ENCODE measurements at regions not wholly inside any gene's neighbourhood (a gene's known extent, or its start where the extent isn't known, plus 50 kb on each side); places are given as distances from the start of the nearest gene placed in this dataset.

GRCh38 chr15:61681038-61681418, 379.2 kb downstream of the VPS13C start:
- H3K36me3 Mint-ChIP-seq (ENCODE audit: insufficient read depth), result no peaks in the 10 kb centered on the region
- H3K27me3 Mint-ChIP-seq, result peaks cover 32% of the 10 kb centered on the region
- no peak overlapping the region for H3K27ac Mint-ChIP-seq
- peaks cover 17% of the 10 kb centered on the region for H3K4me1 Mint-ChIP-seq (ENCODE audit: low read depth)
- TF ChIP-seq, protein P1, sequence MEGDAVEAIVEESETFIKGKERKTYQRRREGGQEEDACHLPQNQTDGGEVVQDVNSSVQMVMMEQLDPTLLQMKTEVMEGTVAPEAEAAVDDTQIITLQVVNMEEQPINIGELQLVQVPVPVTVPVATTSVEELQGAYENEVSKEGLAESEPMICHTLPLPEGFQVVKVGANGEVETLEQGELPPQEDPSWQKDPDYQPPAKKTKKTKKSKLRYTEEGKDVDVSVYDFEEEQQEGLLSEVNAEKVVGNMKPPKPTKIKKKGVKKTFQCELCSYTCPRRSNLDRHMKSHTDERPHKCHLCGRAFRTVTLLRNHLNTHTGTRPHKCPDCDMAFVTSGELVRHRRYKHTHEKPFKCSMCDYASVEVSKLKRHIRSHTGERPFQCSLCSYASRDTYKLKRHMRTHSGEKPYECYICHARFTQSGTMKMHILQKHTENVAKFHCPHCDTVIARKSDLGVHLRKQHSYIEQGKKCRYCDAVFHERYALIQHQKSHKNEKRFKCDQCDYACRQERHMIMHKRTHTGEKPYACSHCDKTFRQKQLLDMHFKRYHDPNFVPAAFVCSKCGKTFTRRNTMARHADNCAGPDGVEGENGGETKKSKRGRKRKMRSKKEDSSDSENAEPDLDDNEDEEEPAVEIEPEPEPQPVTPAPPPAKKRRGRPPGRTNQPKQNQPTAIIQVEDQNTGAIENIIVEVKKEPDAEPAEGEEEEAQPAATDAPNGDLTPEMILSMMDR (IDR thresholded peaks at IDR 0.05; ENCODE audit: unreplicated experiment), result no peak
- DNase-seq (ENCODE audit: low spot score, unreplicated experiment), result no peak
- no peaks in the 10 kb centered on the region for H3K9me3 Mint-ChIP-seq (ENCODE audit: low read depth)
- no peak overlapping the region for H3K4me3 Mint-ChIP-seq (ENCODE audit: low read depth)

GRCh38 chr15:61680260-61681037, 379.8 kb downstream of the VPS13C start:
- Mint-ChIP-seq H3K27me3 (peaks cover 27% of the 10 kb centered on the region), H3K4me1 (ENCODE audit: low read depth) (peaks cover 14% of the 10 kb centered on the region), H3K9me3 (ENCODE audit: low read depth) (no peaks in the 10 kb centered on the region), H3K36me3 (ENCODE audit: insufficient read depth) (no peaks in the 10 kb centered on the region), H3K4me3 (ENCODE audit: low read depth) (no peak overlapping the region), H3K27ac (no peak overlapping the region)
- no peak for DNase-seq (ENCODE audit: low spot score, unreplicated experiment)
- TF ChIP-seq, protein P1 (IDR thresholded peaks at IDR 0.05; ENCODE audit: unreplicated experiment), result no peak

DNA sequence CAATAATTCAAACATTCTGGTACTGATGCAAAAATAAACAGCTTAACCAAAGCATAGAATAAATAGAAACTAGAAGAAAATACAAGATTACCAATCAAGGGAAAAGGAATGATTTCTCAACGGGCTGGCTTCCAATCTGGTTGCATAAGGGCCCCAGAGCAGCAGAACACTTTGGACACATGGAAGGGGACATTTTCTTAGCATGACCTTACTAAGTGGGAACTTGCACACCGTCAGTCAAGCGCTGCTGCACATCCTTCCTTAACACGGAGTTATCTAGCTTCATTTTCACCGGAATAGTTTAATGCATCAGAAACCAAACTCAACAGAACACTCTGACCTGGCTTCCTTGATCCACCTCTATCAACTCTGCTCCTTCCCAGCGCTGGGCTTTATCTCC, 388.5 kb downstream of the VPS13C start:
- peaks cover 3% of the 10 kb centered on the region for H3K27me3 Mint-ChIP-seq
- no peak for DNase-seq (ENCODE audit: low spot score, unreplicated experiment)
- peaks cover 6% of the 10 kb centered on the region for H3K4me1 Mint-ChIP-seq (ENCODE audit: low read depth)
- TF ChIP-seq, protein P1 (IDR thresholded peaks at IDR 0.05; ENCODE audit: unreplicated experiment), result no peak
- H3K36me3 Mint-ChIP-seq (ENCODE audit: insufficient read depth), result no peaks in the 10 kb centered on the region
- H3K4me3 Mint-ChIP-seq (ENCODE audit: low read depth), result no peak overlapping the region
- H3K9me3 Mint-ChIP-seq (ENCODE audit: low read depth), result no peaks in the 10 kb centered on the region
- no peak overlapping the region for H3K27ac Mint-ChIP-seq

DNA sequence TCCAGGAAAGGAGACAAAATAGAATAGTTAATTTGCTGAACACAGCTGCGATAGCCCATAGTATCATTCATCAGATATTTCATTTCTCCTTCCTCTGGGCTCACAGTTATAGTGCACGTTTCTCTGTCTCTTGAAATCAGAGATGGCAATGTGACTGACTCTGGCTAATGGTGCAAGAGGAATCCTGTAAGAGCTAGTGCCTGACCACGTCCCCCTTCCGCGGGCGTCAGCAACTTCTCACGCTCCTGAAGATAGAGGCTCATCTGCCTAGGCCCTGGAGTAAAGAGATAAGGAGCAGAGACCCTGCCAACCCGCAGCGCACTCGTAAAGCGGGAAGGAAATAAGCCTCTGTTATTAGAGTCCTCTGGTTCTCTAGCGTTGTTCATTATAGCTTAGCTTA, 391.8 kb downstream of the VPS13C start:
- Mint-ChIP-seq H3K27ac (no peak overlapping the region), H3K4me3 (ENCODE audit: low read depth) (no peak overlapping the region)
- TF ChIP-seq, protein P1 (IDR thresholded peaks at IDR 0.05; ENCODE audit: unreplicated experiment), result no peak

GRCh38 chr15:61661791-61662190, 398.5 kb downstream of the VPS13C start:
- no peak for DNase-seq (ENCODE audit: low spot score, unreplicated experiment)
- Mint-ChIP-seq H3K27ac (no peak overlapping the region), H3K27me3 (peaks cover 11% of the 10 kb centered on the region), H3K4me3 (ENCODE audit: low read depth) (no peak overlapping the region), H3K4me1 (ENCODE audit: low read depth) (no peaks in the 10 kb centered on the region), H3K9me3 (ENCODE audit: low read depth) (peaks cover 13% of the 10 kb centered on the region), H3K36me3 (ENCODE audit: insufficient read depth) (no peaks in the 10 kb centered on the region)
- TF ChIP-seq, protein P1 (IDR thresholded peaks at IDR 0.05; ENCODE audit: unreplicated experiment), result no peak

More for the DNA sequence above, 391.8 kb downstream of the VPS13C start:
- H3K9me3 Mint-ChIP-seq (ENCODE audit: low read depth), result no peaks in the 10 kb centered on the region
- H3K27me3 Mint-ChIP-seq, result peaks cover 6% of the 10 kb centered on the region
- DNase-seq (ENCODE audit: low spot score, unreplicated experiment), result no peak
- no peaks in the 10 kb centered on the region for H3K36me3 Mint-ChIP-seq (ENCODE audit: insufficient read depth)
- peaks cover 6% of the 10 kb centered on the region for H3K4me1 Mint-ChIP-seq (ENCODE audit: low read depth)
